Caco-2 (cell line): ENCODE measurements at regions not wholly inside any gene's neighbourhood (a gene's known extent, or its start where the extent isn't known, plus 50 kb on each side); places are given as distances from the start of the nearest gene placed in this dataset.
"Not testable (repeated sequence)": the region's sequence is repeated elsewhere in the genome, so short reads cannot be mapped to it uniquely, and the experiment has no call there.

Experiments used
- BruUV-seq: library from RNA; stranded (reverse); fragments of 400-500 nt; replicated peaks from 2 replicates; lab custom pipeline; 2021; lab: Mats Ljungman, UMichigan
- CTCF ChIA-PET: fragments of 300-600 bp; sonication (Branson Sonifier 250); formaldehyde crosslinking; loops from one replicate; lab custom pipeline; 2022; ENCODE audit warnings: antibody characterized with exemption; lab: Charles Lee
- POLR2A ChIA-PET: fragments of 300-600 bp; sonication (Branson Sonifier 250); formaldehyde crosslinking; loops from one replicate; lab custom pipeline; 2022; ENCODE audit warnings: antibody characterized with exemption; lab: Charles Lee
- DNase-seq, 2 experiments: peaks; one replicate each; pipeline versions ENCODE4 v3.0.0 to v3.0.0-alpha.2; 2020 to 2022
- H3K27me3 ChIP-seq: replicated peaks from 2 replicates; pipeline ENCODE4 v1.6.0; 2011; ENCODE audit warnings: low read length; ENCODE audit not compliant: control insufficient read depth, insufficient read depth
- H3K36me3 ChIP-seq: 2 replicates; pipeline ENCODE4 v1.5.1; 2011; ENCODE audit warnings: low read length; ENCODE audit not compliant: control insufficient read depth, insufficient read depth
- H3K4me1 ChIP-seq: fragments of 250-450 bp; sonication (Bioruptor Pico); 2 replicates; pipeline ENCODE4 v1.5.1; 2020; ENCODE audit warnings: mild to moderate bottlenecking
- H3K4me3 ChIP-seq: 2 replicates; pipeline ENCODE4 v1.5.1; 2011; ENCODE audit warnings: low read depth, mild to moderate bottlenecking, control low read depth, low read length
- H3K9me3 ChIP-seq: fragments of 250-450 bp; sonication (Bioruptor Pico); 2 replicates; pipeline ENCODE4 v1.5.1; 2020; ENCODE audit warnings: mild to moderate bottlenecking, moderate library complexity
- H3K27ac Mint-ChIP-seq: one replicate; pipeline ENCODE4 v1.8.0; 2022; ENCODE audit warnings: mixed read lengths; ENCODE audit not compliant: unreplicated experiment
- H3K27me3 Mint-ChIP-seq: one replicate; pipeline ENCODE4 v1.8.0; 2022; ENCODE audit warnings: mixed read lengths; ENCODE audit not compliant: insufficient read depth, unreplicated experiment
- H3K36me3 Mint-ChIP-seq: one replicate; pipeline ENCODE4 v1.8.0; 2022; ENCODE audit warnings: mild to moderate bottlenecking, mixed read lengths; ENCODE audit not compliant: insufficient read depth, unreplicated experiment
- H3K4me1 Mint-ChIP-seq: one replicate; pipeline ENCODE4 v1.8.0; 2022; ENCODE audit warnings: low read depth, mixed read lengths; ENCODE audit not compliant: unreplicated experiment
- H3K4me3 Mint-ChIP-seq: one replicate; pipeline ENCODE4 v1.8.0; 2022; ENCODE audit warnings: mild to moderate bottlenecking, moderate library complexity, mixed read lengths; ENCODE audit not compliant: unreplicated experiment
- H3K9me3 Mint-ChIP-seq: one replicate; pipeline ENCODE4 v1.8.0; 2022; ENCODE audit warnings: mixed read lengths; ENCODE audit not compliant: unreplicated experiment
- CTCF ChIP-seq, 2 experiments: fragments of 200-600 bp in 1 of 2; IDR thresholded peaks; 1 replicate in 1 of 2; 2 replicates in 1 of 2; pipeline versions ENCODE4 v1.5.1 to v1.8.0; 2011 to 2022; ENCODE audit warnings: antibody characterized with exemption in 1 of 2, control low read depth in 1 of 2, inconsistent platforms in 1 of 2, low read depth in 1 of 2, low read length in 1 of 2, mild to moderate bottlenecking in 1 of 2, moderate library complexity in 1 of 2; ENCODE audit not compliant: insufficient read depth in 1 of 2, severe bottlenecking in 1 of 2, unreplicated experiment in 1 of 2
- intact Hi-C: fragments of 100-400 bp; cut with micrococcal nuclease; formaldehyde crosslinking; loops from one replicate; pipeline ENCODE4 v1.10.0; 2022; ENCODE audit not compliant: unreplicated experiment

- Mint-ChIP-seq H3K27ac (no peak overlapping the region), H3K4me3 (no peak overlapping the region), H3K27me3 (peaks cover 12% of the 10 kb centered on the region), H3K9me3 (no peaks in the 10 kb centered on the region), H3K4me1 (no peaks in the 10 kb centered on the region), H3K36me3 (no peaks in the 10 kb centered on the region)
- H3K9me3 ChIP-seq: no peaks in the 10 kb centered on the region; the same call in 1 of the 2 replicates
- TF ChIP-seq CTCF (IDR thresholded peaks at IDR 0.05; ENCODE audit: insufficient read depth in 1 of 2, low read depth in 1 of 2, low read length in 1 of 2, severe bottlenecking in 1 of 2, unreplicated experiment in 1 of 2): no peak
- ChIA-PET CTCF (interaction anchor here (0.6 to 0.7 kb wide), 2 partner anchors 103 to 694 kb away, joined by 3 read pairs; no protein-coding TSS in a partner anchor), POLR2A (no interaction called here)
- no peaks in the 10 kb centered on the region for H3K27me3 ChIP-seq
- no peak for DNase-seq
- BruUV-seq: no TSS peak
- no peak overlapping the region for H3K4me3 ChIP-seq
- no peaks in the 10 kb centered on the region for H3K36me3 ChIP-seq
- intact Hi-C loops: no loop called here
- no peaks in the 10 kb centered on the region for H3K4me1 ChIP-seq
These were observed 118.8 kb upstream of the PDE1A start for GRCh38 chr2:182545420-182546167.

- Mint-ChIP-seq H3K4me1 (no peaks in the 10 kb centered on the region), H3K4me3 (no peak overlapping the region), H3K27ac (no peak overlapping the region), H3K9me3 (no peaks in the 10 kb centered on the region), H3K36me3 (no peaks in the 10 kb centered on the region), H3K27me3 (peaks cover 16% of the 10 kb centered on the region)
- TF ChIP-seq CTCF (IDR thresholded peaks at IDR 0.05; ENCODE audit: insufficient read depth in 1 of 2, low read depth in 1 of 2, low read length in 1 of 2, severe bottlenecking in 1 of 2, unreplicated experiment in 1 of 2): no peak
- Histone ChIP-seq H3K27me3 (no peaks in the 10 kb centered on the region), H3K9me3 (no peaks in the 10 kb centered on the region), H3K4me1 (no peaks in the 10 kb centered on the region), H3K36me3 (no peaks in the 10 kb centered on the region), H3K4me3 (no peak overlapping the region)
- CTCF ChIA-PET: no interaction called here
- no peak for DNase-seq
- POLR2A ChIA-PET: no interaction called here
- intact Hi-C loops: no loop called here
- no TSS peak for BruUV-seq
These were observed 121.5 kb upstream of the PDE1A start for GRCh38 chr2:182548031-182548950.

GRCh38 chr2:182550234-182550633 lies 123.4 kb upstream of the PDE1A start:
- intact Hi-C loops: no loop called here
- no peak overlapping the region for H3K4me3 ChIP-seq
- BruUV-seq: no TSS peak
- no peaks in the 10 kb centered on the region for H3K36me3 ChIP-seq
- CTCF ChIA-PET: no interaction called here
- no peaks in the 10 kb centered on the region for H3K4me1 ChIP-seq
- Mint-ChIP-seq H3K27me3 (peaks cover 12% of the 10 kb centered on the region), H3K4me1 (no peaks in the 10 kb centered on the region), H3K4me3 (no peak overlapping the region), H3K36me3 (no peaks in the 10 kb centered on the region), H3K27ac (no peak overlapping the region), H3K9me3 (no peaks in the 10 kb centered on the region)
- DNase-seq: no peak
- H3K27me3 ChIP-seq: no peaks in the 10 kb centered on the region
- H3K9me3 ChIP-seq: no peaks in the 10 kb centered on the region
- TF ChIP-seq CTCF (IDR thresholded peaks at IDR 0.05; ENCODE audit: insufficient read depth in 1 of 2, low read depth in 1 of 2, low read length in 1 of 2, severe bottlenecking in 1 of 2, unreplicated experiment in 1 of 2): no peak
- POLR2A ChIA-PET: no interaction called here

GRCh38 chr2:182552232-182552631 lies 125.4 kb upstream of the PDE1A start:
- H3K9me3 ChIP-seq, H3K4me1 ChIP-seq, H3K36me3 ChIP-seq, H3K27me3 Mint-ChIP-seq, H3K27me3 ChIP-seq, intact Hi-C loops, DNase-seq, H3K9me3 Mint-ChIP-seq, H3K4me3 Mint-ChIP-seq, H3K27ac Mint-ChIP-seq, H3K4me1 Mint-ChIP-seq, CTCF ChIA-PET, H3K36me3 Mint-ChIP-seq, H3K4me3 ChIP-seq, POLR2A ChIA-PET, BruUV-seq: not testable (repeated sequence)
